NCI-H1417 treated with DMSO at 0.1 percent for 48 hours (cell line): ENCODE measurements at regions not wholly inside any gene's neighbourhood (a gene's known extent, or its start where the extent isn't known, plus 50 kb on each side); places are given as distances from the start of the nearest gene placed in this dataset.
"Not testable (repeated sequence)": the region's sequence is repeated elsewhere in the genome, so short reads cannot be mapped to it uniquely, and the experiment has no call there.

Experiments used
- DNase-seq: peaks from one replicate; lab custom pipeline; 2025; lab: John Stamatoyannopoulos, UW

DNA sequence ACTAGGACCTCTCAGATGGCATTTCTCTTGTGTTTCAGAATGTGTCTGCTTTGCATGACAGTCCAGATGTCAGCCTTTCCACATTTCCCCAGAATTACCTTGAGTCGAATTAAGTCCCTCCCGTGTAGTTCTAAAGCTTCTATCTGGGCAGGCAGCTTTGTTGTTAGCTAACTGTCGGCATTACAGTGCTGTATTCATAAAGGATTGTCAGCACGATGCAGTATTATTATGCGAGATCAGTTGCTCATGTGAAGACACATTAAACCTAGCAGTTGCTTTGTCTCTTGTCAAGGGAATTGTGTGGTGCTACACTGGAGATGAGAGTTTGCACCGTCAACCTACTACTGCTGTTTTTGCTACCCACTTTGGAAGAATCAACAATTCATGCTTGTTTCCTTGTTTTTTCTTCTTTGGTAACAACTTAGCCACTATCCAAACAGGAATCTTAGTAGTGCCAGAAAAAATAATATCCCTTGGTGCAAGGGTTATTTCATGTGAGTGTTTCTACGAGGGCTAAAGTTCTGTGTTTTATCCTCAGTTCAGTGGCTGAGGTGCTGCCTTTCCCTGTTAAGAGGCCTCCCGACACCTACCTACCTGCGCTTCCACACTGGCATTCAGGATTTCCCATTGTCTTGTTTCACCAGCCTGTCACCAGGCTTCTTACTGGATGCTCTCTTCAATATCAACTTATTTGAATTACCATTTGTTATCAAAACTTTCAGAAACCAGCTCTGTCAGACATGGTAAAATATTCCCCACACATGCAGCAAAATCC, 297.9 kb upstream of the G2E3 start:
- DNase-seq = no peak

DNA sequence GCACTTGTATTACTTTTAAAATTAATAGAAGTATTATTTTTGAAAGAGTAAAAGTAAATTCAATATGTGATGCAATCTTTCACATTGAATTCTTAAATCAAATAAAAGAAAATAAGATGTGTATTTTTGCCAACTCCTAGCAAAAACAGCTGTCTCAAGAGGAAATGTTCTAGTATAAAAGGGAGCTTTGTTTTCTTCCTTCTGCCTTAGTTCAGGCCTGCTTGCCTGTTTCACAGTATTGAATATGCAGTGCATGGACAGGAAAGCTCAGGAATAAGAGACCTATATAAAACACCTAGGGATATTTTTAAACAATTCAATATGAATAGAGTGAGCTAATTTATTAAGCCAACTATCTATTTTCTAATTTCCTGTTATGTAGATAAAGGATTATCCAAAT, 294.8 kb upstream of the G2E3 start:
- DNase-seq = no peak

DNA sequence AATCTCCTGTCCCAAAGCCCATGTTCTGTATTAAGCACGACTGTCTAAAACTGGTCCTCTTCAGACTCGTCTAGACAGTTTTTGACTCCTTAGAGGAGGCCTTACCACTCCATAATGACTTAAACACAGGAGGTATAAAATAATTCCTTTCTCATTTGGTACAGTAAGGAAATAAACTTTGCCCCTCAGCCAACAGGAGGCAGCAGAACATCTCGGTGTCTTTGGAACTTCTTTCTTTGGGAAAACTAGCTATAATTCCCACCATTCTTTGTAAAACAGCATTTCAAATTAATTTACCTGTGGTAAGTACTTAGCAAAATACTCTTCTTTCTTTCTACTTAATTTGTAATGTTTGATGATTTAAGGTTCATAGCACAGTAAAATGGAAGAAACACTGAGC, 292.7 kb upstream of the G2E3 start:
- no peak for DNase-seq

DNA sequence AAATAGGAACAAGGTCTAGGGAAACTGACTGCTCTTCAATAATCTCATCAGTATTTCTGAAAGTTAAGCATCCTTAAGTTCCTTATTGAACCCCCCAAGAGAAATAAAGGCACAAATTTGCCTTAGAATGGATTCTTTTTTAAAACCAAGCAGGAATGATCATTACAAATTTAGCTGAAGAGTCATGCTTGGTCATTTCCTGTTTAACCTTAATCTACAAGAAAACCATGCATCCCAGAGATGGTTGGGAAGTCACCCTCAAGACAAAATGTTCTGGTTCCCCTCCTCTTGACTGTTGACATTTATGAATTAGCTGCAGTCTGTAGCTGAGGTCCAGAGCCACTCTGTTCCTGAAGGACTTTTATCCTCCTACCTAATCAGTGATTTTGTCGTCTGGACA, 291.8 kb upstream of the G2E3 start:
- no peak for DNase-seq

DNA sequence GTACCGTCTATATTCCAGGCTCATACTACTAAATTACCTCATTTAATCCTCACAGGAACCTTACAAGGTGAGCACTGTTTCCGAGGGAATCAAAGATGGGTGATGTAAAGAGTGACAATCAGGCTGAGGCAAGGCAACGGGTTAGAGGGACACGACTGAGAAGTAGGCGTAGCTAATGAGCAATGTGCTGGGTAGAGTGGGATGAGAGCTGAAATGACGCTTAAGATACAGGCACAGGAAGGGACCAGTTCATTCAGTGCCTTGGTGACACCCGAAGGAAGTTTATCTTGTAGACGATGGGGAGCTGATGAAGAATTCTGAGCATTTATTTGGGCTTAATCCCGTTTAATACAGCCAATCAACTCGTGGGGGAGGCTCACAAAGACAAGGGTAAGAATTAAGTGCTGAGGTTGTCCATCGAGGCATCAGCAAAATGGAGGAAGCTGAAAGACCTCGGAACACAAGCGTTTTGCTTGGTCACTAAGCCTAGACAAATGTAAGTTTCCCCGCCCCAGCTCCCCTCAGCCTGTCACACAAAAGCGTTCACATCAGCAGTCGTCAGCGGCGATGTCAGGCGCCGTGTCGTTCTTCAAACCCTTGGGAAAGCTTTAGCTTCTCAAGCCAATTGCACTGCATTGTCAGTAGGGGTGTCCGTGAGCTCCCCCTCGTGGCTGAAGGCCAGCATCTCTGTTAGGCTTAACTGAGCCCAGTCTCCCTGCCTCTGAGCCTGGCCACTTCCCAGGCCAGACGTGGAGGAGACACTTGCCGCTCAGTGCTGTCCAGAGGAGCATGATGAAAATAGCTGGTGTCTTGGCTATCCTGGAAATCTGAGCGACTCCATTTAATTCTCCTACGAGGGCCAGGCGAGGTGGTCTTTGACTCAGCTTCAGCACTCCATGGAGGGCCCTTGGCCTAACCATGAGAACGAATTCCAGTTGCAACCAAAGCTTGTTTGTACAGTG, 288.5 kb upstream of the G2E3 start:
- peak; percentile 62 for DNase-seq

DNA sequence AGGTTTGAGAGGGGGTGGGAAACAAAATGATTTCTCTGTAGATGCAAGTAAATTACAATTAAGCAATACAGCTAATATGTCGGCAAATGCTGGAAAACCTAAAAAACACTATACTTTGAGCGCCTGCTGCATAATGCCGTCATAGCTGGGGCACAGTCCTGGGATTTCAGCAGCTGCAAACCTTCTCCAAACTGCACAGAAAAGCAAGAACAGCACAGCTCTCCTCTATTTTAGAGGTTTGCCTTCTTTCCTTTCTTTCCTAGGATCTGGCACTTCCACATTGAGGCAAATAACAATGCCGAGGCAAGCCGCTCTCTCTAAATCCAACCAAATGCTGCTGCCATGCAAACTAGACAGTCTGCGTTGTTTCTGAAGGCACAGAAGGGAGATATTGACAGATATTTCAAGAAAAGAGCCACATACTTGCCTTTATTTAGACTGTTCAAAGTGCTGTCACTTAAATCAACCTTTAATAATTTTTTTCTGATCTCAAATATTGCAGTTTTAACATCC, 287.1 kb upstream of the G2E3 start:
- peak; percentile 63 for DNase-seq

DNA sequence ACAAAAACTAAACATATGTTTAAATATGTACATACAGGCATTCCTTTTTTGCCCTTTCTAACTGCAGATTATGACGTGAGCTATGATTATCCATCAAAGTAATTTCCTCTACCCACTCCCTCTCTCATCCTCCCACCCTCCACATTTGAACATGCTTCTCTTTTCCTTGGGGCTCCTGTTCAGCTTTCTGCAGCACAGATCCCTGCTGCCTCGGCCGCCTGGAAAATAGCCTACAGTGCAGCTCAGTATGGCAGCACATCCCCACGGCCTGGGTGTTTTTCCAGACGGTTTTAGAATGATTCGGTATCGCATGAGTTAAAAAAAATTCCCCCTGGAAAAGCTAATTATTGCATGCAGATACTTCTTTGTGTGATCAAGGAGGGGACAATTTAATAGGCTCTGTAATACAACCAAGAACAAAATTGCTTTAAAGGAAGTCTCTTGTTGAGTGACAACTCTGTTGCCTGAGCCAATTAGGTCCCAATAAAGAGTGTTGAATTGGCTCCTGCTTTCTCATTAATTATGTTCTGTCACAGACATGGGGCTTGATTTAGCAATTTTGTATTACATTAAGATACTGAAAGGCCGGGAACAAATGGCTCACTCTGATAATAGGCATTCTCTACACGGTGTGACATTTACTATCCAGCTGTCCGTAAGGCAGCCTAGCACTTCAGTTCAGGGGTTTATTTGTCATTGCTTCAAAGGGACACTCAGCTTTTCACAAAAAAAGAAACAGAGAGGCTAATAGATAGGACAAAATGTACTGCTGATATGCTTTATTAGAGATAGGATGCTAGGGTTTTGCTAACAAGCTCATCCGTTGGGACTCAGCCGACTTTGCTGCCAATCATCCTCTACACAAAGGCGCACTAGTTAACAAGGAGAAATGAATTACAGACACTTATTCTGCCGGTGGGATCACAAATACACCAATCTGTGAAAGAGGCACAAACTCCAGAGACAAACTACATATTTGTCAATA, 285.8 kb upstream of the G2E3 start:
- peak; percentile 96 for DNase-seq

DNA sequence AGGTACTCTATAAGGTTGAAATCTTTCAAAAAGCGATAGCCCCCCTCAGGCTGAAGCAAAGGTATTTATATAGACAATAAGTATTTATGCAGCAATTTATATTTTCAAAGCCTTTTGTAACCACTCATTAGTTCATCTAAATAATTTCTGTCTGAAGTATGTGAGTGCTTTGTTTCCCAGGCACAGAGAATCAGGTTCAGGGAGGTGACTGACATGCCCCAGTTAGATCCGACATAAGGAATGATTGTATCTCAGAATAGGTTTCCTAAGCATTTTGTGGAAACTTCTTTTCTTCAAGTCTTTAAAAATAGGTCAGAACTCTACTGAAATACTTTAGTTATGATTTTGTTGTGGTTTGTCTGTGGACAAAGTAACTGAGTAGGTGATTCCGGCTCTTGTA, 283.4 kb upstream of the G2E3 start:
- DNase-seq = no peak

DNA sequence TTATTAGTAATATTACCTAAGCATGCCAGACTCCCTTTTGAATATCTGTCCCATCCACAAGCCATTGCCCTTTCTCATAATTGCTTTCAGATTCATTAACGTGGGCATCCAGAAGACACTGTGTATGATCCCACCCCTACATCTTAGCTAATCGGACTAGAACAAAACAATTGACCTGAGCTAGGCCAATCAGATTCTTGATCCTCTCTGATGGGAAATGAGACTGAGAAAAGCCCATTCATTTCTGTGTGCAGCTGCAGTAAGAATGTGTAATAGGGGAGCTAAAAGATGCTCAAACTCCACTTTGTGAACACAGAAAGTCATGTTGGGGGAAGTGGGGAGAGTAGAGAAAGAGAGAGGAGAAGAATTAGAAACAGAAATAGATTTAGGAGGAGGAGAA, 281.7 kb upstream of the G2E3 start:
- no peak for DNase-seq

DNA sequence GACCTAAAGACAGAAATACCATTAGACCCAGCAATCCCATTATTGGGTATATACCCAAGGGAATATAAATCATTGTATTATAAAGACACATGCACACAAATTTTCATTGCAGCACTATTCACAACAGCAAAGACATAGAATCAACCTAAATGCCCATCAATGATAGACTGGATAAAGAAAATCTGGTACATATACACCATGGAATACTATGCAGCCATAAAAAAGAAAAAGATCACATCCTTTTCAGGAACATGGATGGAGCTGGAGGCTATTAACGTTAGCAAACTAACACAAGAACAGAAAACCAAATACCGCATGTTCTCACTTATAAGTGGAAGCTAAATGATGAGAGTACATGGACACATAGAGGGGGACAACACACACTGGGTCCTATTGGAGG, 280.1 kb upstream of the G2E3 start:
- not testable (repeated sequence) for DNase-seq

DNA sequence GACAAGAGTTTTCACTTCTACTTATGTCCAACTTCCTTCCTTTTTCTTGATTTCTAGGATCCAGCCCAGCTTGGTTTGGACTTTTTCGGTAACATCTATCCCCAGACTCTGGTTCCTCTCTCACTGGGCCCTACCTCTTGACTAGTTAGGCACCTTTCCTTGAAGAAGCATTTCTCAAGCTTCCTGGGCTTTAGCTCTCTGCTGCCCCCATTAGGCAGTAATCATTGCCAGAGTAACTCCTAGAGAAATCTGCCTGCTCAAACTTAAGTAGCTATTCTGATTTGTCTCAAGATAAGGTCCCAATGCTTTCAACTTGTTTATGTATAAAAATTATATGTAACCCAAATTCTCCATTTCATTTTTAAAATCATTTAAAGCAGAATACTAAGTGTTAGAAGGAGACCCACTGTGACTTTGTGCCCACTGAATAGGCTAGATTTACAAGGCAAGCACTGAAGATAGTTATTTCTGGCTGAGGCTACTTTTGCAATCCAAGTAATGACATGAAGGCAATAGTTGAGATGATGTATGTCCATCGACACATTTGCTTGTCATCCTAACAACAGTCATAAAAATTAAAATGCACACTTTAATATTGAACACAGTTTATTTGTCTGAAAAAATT, 275.0 kb upstream of the G2E3 start:
- DNase-seq = no peak

DNA sequence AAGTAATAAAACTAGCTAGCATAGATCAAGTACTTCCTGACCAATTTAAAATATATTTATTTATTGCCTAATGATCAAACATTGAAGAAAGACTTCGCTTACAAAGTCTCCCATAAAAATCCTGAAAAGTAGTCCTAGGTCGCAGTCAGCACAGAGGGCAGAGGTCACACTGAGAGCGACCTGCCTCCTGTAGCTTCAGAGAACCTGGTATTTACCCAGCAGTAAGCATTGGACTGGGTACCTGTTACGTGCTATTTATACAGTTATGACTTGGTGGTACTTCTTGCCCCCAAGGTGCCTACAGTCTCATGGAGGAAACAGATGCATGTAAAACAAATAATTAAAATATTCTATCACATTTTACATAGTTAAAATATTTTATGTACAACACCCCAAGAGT, 274.1 kb upstream of the G2E3 start:
- DNase-seq = no peak

DNA sequence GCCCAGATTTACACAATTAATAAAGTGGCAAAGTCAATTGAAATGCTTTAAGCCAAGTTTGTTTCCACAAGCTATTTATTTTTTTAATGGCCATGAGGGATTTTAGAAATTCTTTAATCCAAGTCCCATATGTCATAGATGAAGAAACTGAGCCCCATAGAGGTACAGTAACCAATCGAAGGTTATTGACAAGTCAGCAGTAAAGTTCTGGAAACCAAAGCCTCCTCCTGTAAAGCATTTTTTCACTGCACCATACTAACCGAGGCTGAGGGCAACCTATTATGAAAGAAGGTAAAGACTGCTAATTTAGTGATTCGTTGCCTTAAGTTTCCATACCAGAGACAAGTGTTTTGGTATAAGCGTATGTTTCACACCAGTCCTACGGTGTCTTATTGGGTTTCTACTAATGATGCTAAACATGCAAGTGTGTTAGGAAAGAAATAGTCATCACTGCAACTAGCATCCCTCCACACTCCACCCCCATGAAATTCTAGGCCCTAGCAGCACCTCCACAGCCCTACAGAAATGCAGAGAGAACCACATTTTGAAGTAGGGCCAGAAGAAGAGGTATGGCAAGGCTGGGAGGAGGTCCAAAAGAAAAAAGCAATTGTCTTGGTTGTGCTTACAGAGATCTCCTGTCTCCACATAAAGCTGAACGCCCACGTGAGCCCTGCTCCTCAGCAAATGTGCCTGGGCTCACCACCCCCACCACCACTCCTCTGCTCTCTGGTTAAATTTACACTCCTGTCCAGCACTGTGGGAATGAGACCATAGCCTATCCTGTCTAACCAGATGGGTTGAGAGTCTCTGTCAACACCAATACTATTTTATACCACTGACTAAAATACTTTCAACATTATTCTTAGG, 271.1 kb upstream of the G2E3 start:
- no peak for DNase-seq

DNA sequence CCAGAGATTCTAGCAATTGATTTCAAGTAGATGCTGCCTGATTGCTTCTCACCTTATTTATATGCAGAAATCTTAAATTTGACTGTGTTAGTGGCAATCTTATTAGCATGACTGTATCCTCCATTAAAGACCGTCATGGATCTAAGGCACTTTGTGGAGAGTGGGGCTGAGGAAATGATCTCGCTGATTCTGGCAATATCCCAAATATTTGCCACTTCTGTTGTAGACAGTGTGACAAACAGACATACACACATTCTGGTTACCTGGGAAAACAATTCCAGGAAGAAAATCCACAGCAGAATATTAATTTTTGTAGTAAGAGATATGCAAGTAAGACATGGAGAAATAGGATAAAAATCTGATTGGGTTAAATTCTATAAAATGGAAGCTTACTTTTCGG, 269.0 kb upstream of the G2E3 start:
- DNase-seq = no peak

DNA sequence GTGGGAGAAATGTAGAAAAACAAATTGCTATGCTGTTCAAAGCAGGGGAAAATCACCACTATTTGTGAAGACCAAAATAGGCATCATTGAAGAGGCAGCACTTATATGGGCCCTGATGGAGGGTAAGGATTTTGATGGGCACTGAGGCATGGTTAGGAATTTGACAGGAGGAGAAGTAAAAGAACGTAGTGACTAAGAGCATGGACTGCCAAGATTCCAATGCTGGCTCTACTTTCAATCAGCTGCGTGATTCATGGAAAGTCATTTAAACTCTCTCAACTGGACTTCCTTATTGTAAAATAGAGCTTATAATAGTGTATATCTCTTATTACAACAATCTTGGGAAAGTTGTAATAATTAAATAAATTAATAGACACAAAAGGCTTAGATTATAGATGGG, 267.7 kb upstream of the G2E3 start:
- no peak for DNase-seq

DNA sequence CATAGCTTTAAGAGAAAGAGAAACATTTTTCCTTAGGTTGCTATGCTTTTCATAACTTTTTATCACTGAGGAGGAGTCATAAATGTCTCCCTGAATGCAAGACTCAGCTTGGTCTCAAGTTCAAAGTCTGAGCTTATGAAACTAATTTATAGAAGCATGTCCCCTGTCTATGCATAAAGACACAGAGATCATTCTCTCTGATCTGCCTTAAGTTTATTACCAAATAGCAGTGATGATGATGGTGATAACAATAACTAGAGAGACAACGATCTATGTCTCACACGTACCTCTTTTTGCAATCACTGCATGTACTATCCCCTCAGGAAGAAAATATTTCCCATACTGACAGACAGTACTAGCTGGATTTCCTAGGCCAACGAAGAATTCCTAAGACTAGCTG, 266.4 kb upstream of the G2E3 start:
- no peak for DNase-seq

DNA sequence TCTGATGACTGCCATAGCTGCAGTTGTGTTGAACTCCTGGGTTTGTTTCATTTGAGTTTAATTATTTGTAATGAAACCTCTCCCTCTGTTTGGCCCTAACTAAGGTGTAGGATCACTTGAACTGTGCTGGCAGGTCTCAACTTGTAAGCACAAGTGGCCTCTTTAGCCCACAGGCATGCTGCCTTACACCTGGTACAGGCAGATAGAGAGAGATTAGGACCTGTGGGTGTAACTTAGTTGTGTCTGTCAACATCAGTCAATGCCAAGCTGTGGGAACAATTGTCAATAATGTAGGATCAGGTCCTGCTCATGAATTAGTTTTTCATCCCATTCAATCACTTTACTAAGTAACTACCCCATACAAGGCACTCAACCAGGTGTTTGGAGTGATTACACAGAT, 263.0 kb upstream of the G2E3 start:
- DNase-seq = peak; percentile 44

DNA sequence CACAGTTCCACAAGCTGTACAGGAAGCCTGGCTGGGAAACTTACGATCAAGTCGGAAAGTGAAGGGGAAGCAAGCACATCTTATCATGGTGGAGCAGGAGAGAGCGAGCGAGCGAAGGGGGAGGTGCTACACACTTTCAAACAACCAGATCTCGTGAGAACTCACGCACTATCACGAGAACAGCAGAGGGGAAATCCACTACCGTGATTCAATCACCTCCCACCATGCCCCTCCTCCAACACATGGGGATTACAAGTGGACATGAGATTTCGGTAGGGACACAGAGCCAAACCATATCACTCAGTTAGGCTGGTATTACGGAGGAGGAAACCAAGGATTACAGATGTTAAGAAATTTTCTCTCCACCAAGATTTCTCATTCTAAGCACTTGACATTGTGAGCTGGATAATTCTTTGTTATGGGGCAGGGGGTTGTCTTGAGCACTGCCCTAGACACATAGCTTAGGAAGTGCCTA, 262.0 kb upstream of the G2E3 start:
- DNase-seq = no peak

DNA sequence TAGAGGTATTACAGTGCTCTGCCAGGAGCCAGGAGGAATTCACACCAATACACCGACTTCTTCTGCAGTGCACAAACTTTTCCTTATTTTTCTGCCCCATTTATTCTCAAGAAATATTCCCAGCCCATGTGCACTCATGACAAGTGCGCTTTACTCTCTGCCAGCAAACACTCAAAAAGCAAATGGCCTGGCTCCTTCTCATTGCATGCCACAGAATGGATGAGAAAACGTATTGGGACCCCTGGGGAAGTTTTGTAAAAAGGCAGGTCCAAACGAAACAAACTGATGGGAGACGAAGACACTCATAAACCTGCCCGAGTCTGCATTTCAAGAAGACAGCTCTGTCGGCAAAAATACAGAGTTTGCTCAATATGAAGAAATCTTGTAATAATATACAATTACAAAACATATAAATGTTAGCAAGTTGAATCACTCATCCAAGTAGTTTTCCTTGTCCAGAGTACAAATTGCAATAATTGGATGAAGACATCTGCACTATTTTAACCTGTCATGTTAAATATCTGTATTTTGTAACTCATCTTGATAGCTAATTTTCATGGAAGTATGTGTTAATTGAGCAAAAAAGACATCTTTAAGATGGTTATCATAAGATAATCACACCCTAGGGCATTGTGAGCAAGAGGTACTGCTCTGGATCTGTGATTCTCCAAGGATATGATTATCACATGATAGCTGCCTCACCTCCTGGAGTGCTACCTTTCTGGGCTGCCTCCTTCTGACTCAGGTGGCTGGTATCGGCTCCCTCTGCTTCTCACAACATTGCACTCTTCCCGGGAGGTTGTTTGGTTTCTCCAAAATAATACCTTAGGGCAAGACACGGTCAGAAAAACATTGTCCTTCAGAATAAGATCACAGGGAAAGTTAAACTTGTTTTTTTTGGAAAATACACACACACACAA, 260.8 kb upstream of the G2E3 start:
- no peak for DNase-seq
